GM12878 (cell line): ENCODE measurements at regions not wholly inside any gene's neighbourhood (a gene's known extent, or its start where the extent isn't known, plus 50 kb on each side); places are given as distances from the start of the nearest gene placed in this dataset.

Experiments used
- ATAC-seq: fragments of 200-7000 bp; cut with Tn5 transposase; 3 replicates; pipeline ENCODE4 v1.9.1; 2020; ENCODE audit warnings: mild to moderate bottlenecking, moderate library complexity
- BruUV-seq: library from RNA; stranded (reverse); fragments of 400-500 nt; replicated peaks from 2 replicates; lab custom pipeline; 2021; lab: Mats Ljungman, UMichigan
- CTCF ChIA-PET: fragments of 300-600 bp; sonication (Branson Sonifier 250); formaldehyde crosslinking; extraction: SDS; loops from one replicate; lab custom pipeline; 2021; ENCODE audit warnings: inconsistent platforms; lab: Yijun Ruan, JAX
- POLR2A ChIA-PET: fragments of 350-600 bp; formaldehyde crosslinking; extraction: SDS; loops from one replicate; lab custom pipeline; 2021; ENCODE audit warnings: inconsistent platforms; lab: Charles Lee
- RAD21 ChIA-PET: fragments of 300-600 bp; sonication (Branson Sonifier 250); formaldehyde crosslinking; loops from one replicate; lab custom pipeline; 2023; ENCODE audit warnings: antibody characterized with exemption; ENCODE audit not compliant: unreplicated experiment; lab: Charles Lee
- SMC1A ChIA-PET: fragments of 300-600 bp; sonication (Branson Sonifier 250); formaldehyde crosslinking; loops from one replicate; lab custom pipeline; 2023; ENCODE audit not compliant: unreplicated experiment, uncharacterized antibody; lab: Charles Lee
- DNase-seq: peaks from one replicate; pipeline ENCODE4 v3.0.0-alpha.2; 2011; ENCODE audit warnings: low read depth, low spot score
- FAIRE-seq: peaks from 3 replicates; lab custom pipeline; 2011; peaks lifted over from hg19 to GRCh38; lab: Jason Lieb, UNC
- H2AFZ ChIP-seq: 2 replicates; pipeline ENCODE4 v1.6.0; 2011; ENCODE audit warnings: low read depth, low read length, control low read depth; ENCODE audit not compliant: control insufficient read depth
- H3K27ac ChIP-seq: 2 replicates; pipeline ENCODE4 v1.5.1; 2011; ENCODE audit warnings: control low read depth; ENCODE audit not compliant: control insufficient read depth, insufficient read depth
- H3K27me3 ChIP-seq, 2 experiments: replicated peaks in 1 of 2; 2 replicates each; pipeline versions ENCODE4 v1.6.0 to v1.6.1; 2011; ENCODE audit warnings: low read length in 1 of 2; ENCODE audit not compliant: control insufficient read depth in 2 of 2, insufficient read depth in 2 of 2
- H3K36me3 ChIP-seq, 2 experiments: 2 replicates each; pipeline ENCODE4 v1.5.1; 2011; ENCODE audit warnings: low read length in 1 of 2; ENCODE audit not compliant: control insufficient read depth in 2 of 2, insufficient read depth in 2 of 2
- H3K4me1 ChIP-seq: 2 replicates; pipeline ENCODE4 v1.6.1; 2011; ENCODE audit warnings: mild to moderate bottlenecking, low read length, moderate library complexity, mixed read lengths; ENCODE audit not compliant: control insufficient read depth, insufficient read depth
- H3K4me2 ChIP-seq: 2 replicates; pipeline ENCODE4 v1.6.0; 2011; ENCODE audit warnings: control low read depth; ENCODE audit not compliant: control insufficient read depth, insufficient read depth
- H3K4me3 ChIP-seq: fragments of 200-600 bp; sonication (generic); 2 replicates; pipeline ENCODE4 v1.5.1; 2016
- H3K79me2 ChIP-seq: 2 replicates; pipeline ENCODE4 v1.6.0; 2011; ENCODE audit warnings: low read length; ENCODE audit not compliant: control insufficient read depth, insufficient read depth
- H3K9ac ChIP-seq: 2 replicates; pipeline ENCODE4 v1.8.0; 2011; ENCODE audit warnings: low read length, control low read depth, mixed read lengths; ENCODE audit not compliant: control insufficient read depth, insufficient read depth
- H3K9me3 ChIP-seq: replicated peaks from 3 replicates; pipeline ENCODE4 v1.5.1; 2011; ENCODE audit warnings: mild to moderate bottlenecking, low read length; ENCODE audit not compliant: control insufficient read depth, insufficient read depth
- H4K20me1 ChIP-seq: 2 replicates; pipeline ENCODE4 v1.6.0; 2011; ENCODE audit not compliant: control insufficient read depth, insufficient read depth
- ATF7 ChIP-seq: fragments of 450-650 bp; IDR thresholded peaks from 2 replicates; pipeline ENCODE4 v1.6.1; 2016; ENCODE audit warnings: low read depth, mild to moderate bottlenecking
- DPF2 ChIP-seq: fragments of 450-650 bp; IDR thresholded peaks from 2 replicates; pipeline ENCODE4 v1.6.1; 2017; ENCODE audit warnings: mild to moderate bottlenecking
- ELK1 ChIP-seq: IDR thresholded peaks from 2 replicates; pipeline ENCODE4 v1.6.1; 2012; ENCODE audit warnings: low read depth, low read length, improper control_type of control experiment
- EP300 ChIP-seq, 2 experiments: fragments of 150-350 bp in 1 of 2; IDR thresholded peaks; 2 replicates each; pipeline ENCODE4 v1.6.1; 2011 to 2012; ENCODE audit warnings: low read depth in 2 of 2, low read length in 2 of 2, borderline replicate concordance in 1 of 2, improper control_type of control experiment in 1 of 2, inconsistent platforms in 1 of 2; ENCODE audit not compliant: control insufficient read depth in 1 of 2
- TARDBP ChIP-seq: IDR thresholded peaks from 2 replicates; pipeline ENCODE4 v1.6.1; 2016; ENCODE audit warnings: borderline replicate concordance
- YBX1 ChIP-seq: fragments of 450-650 bp; IDR thresholded peaks from 2 replicates; pipeline ENCODE4 v1.6.1; 2016; ENCODE audit warnings: antibody characterized with exemption
- ZBED1 ChIP-seq: IDR thresholded peaks from 2 replicates; pipeline ENCODE4 v1.6.1; 2016; ENCODE audit warnings: borderline replicate concordance
- WGBS: methylation state at CpG from one replicate; pipeline ENCODE4 v1.1.6; 2016; ENCODE audit warnings: low lambda C conversion rate; ENCODE audit not compliant: insufficient replicate concordance, insufficient coverage; ENCODE audit errors: missing lambda C conversion rate; 5-methylcytosine and 5-hydroxymethylcytosine counted together
- in situ Hi-C: fragments of 300-500 bp; cut with MboI; formaldehyde crosslinking; loops from 9 replicates; pipeline ENCODE4 v1.14.3; 2018; ENCODE audit warnings: mixed read lengths
- intact Hi-C: fragments of 100-400 bp; cut with micrococcal nuclease; formaldehyde crosslinking; loops from one replicate; pipeline ENCODE4 v1.14.2; 2022; ENCODE audit not compliant: unreplicated experiment
- TF ChIP-seq, protein P1 (sequence below): fragments of 450-650 bp; IDR thresholded peaks from 2 replicates; pipeline ENCODE4 v1.6.1; 2017; ENCODE audit warnings: mild to moderate bottlenecking, moderate library complexity
- TF ChIP-seq, protein P2 (sequence below): IDR thresholded peaks from 2 replicates; pipeline ENCODE4 v1.6.1; 2011; ENCODE audit warnings: low read depth, low read length, improper control_type of control experiment, borderline replicate concordance
- TF ChIP-seq, protein P3 (sequence below): IDR thresholded peaks from 2 replicates; pipeline ENCODE4 v1.6.1; 2011; ENCODE audit warnings: borderline replicate concordance, low read depth, mild to moderate bottlenecking, moderate library complexity, mixed read lengths, low read length; ENCODE audit not compliant: insufficient read depth; ENCODE audit errors: extremely low read length

DNA sequence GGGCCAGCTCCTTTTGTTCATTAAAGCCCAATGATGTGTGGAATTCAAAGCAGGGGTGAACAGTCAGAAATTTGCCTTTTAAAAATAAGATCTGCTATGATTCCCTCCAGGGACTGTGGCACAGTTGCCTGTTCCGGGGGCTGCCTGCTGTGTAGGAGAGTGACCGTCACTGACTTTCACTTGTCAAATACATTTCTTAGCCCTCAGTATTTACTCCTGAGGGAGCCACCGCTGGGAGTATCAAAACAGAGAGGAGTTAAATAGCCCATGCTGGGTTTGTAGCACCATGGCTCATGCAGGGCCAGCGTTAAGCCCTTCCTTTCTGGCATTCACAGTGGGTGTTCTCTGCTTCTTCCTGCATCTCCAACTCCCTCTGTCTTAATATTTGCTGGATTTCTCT, 897.8 kb downstream of the SORCS3 start:
- H3K9ac ChIP-seq, result no peak overlapping the region
- 18% methylated on average over 4 of the region's 4 CpGs for WGBS

GRCh38 chr10:105535478-105535877, 894.4 kb downstream of the SORCS3 start:
- intact Hi-C loops (no loop called here), in situ Hi-C loops (no loop called here)
- Histone ChIP-seq H2AFZ (no peak overlapping the region), H3K36me3 (no peaks in the 10 kb centered on the region), H4K20me1 (no peaks in the 10 kb centered on the region), H3K27ac (no peak overlapping the region), H3K4me2 (no peak overlapping the region), H3K9me3 (no peaks in the 10 kb centered on the region), H3K27me3 (no peaks in the 10 kb centered on the region), H3K4me1 (no peaks in the 10 kb centered on the region), H3K9ac (no peak overlapping the region), H3K4me3 (no peak overlapping the region), H3K79me2 (no peaks in the 10 kb centered on the region)
- no TSS peak for BruUV-seq
- no peak for DNase-seq
- ATAC-seq, result no peak
- ChIA-PET RAD21 (no interaction called here), CTCF (no interaction called here), SMC1A (no interaction called here), POLR2A (no interaction called here)
- no peak for FAIRE-seq
- whole genome bisulfite sequencing, result 0% methylated on average over 3 of the region's 3 CpGs
- TF ChIP-seq ELK1 (no peak), EP300 (IDR thresholded peaks at IDR 0.05; ENCODE audit: borderline replicate concordance in 1 of 2, control insufficient read depth in 1 of 2, low read depth in 2 of 2, low read length in 2 of 2) (no peak), TARDBP (no peak)
- TF ChIP-seq, protein P1, sequence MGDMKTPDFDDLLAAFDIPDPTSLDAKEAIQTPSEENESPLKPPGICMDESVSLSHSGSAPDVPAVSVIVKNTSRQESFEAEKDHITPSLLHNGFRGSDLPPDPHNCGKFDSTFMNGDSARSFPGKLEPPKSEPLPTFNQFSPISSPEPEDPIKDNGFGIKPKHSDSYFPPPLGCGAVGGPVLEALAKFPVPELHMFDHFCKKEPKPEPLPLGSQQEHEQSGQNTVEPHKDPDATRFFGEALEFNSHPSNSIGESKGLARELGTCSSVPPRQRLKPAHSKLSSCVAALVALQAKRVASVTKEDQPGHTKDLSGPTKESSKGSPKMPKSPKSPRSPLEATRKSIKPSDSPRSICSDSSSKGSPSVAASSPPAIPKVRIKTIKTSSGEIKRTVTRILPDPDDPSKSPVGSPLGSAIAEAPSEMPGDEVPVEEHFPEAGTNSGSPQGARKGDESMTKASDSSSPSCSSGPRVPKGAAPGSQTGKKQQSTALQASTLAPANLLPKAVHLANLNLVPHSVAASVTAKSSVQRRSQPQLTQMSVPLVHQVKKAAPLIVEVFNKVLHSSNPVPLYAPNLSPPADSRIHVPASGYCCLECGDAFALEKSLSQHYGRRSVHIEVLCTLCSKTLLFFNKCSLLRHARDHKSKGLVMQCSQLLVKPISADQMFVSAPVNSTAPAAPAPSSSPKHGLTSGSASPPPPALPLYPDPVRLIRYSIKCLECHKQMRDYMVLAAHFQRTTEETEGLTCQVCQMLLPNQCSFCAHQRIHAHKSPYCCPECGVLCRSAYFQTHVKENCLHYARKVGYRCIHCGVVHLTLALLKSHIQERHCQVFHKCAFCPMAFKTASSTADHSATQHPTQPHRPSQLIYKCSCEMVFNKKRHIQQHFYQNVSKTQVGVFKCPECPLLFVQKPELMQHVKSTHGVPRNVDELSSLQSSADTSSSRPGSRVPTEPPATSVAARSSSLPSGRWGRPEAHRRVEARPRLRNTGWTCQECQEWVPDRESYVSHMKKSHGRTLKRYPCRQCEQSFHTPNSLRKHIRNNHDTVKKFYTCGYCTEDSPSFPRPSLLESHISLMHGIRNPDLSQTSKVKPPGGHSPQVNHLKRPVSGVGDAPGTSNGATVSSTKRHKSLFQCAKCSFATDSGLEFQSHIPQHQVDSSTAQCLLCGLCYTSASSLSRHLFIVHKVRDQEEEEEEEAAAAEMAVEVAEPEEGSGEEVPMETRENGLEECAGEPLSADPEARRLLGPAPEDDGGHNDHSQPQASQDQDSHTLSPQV, result no peak
- TF ChIP-seq, protein P2, sequence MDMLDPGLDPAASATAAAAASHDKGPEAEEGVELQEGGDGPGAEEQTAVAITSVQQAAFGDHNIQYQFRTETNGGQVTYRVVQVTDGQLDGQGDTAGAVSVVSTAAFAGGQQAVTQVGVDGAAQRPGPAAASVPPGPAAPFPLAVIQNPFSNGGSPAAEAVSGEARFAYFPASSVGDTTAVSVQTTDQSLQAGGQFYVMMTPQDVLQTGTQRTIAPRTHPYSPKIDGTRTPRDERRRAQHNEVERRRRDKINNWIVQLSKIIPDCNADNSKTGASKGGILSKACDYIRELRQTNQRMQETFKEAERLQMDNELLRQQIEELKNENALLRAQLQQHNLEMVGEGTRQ, result no peak

More for the DNA sequence above, 897.8 kb downstream of the SORCS3 start:
- H3K27ac ChIP-seq, result no peak overlapping the region
- intact Hi-C loops, result no loop called here
- ChIA-PET CTCF (no interaction called here), POLR2A (no interaction called here)
- no peaks in the 10 kb centered on the region for H4K20me1 ChIP-seq
- H2AFZ ChIP-seq, result no peak overlapping the region
- H3K4me2 ChIP-seq, result no peak overlapping the region
- BruUV-seq, result no TSS peak
- no peak for DNase-seq
- in situ Hi-C loops, result no loop called here
- no peaks in the 10 kb centered on the region for H3K9me3 ChIP-seq
- no peak for TF ChIP-seq DPF2
- no peak for TF ChIP-seq YBX1
- TF ChIP-seq, protein P3, sequence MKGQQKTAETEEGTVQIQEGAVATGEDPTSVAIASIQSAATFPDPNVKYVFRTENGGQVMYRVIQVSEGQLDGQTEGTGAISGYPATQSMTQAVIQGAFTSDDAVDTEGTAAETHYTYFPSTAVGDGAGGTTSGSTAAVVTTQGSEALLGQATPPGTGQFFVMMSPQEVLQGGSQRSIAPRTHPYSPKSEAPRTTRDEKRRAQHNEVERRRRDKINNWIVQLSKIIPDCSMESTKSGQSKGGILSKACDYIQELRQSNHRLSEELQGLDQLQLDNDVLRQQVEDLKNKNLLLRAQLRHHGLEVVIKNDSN, result no peak
- no peak for TF ChIP-seq ZBED1
- TF ChIP-seq ATF7, result no peak
- TF ChIP-seq, all 136 proteins: peak for 0
- H3K27me3 ChIP-seq, result no peaks in the 10 kb centered on the region
- no peaks in the 10 kb centered on the region for H3K36me3 ChIP-seq
- no peak for FAIRE-seq
- H3K4me1 ChIP-seq, result no peaks in the 10 kb centered on the region
- ATAC-seq, result no peak
- RAD21 ChIA-PET, result no interaction called here
- H3K79me2 ChIP-seq, result no peaks in the 10 kb centered on the region
- no peak overlapping the region for H3K4me3 ChIP-seq
- SMC1A ChIA-PET, result no interaction called here
